ENCODE measurements at regions not wholly inside any gene's neighbourhood (a gene's known extent, or its start where the extent isn't known, plus 50 kb on each side); places are given as distances from the start of the nearest gene placed in this dataset.

DNA sequence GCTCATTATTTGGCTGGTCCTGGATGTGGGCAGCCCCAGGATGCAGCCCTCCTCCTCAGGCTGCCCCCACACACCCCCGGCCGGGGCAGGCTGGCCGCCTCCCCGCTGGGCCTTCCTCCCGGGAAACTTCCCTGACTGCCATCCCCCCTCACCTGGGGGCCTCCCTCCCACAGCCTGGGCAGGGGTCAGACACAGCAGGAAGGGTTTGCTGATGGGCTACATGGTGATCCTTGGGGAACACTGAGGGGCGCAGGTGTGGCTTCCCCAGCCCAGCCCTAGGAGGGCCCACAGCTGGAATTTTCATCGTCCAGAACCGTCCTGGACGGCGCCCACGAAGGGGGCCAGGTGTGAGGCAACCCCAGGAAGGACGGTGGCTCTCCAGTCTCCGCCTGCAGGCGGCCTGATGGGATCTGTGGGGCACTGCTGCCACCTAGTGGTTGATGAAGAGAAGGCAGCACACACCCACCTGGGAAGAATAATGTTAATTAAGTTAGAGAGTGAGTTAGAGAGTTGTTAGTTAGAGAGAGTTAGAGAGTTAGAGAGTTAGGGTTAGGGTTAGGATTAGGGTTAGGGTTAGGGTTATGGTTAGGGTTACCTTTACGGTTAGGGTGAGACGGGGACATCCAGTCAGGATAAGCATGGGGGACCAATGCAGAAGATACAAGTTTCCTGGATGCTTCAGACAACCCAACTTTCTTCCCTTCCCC, 75.9 kb upstream of the PRR5 start:
- TF ChIP-seq, protein P1, sequence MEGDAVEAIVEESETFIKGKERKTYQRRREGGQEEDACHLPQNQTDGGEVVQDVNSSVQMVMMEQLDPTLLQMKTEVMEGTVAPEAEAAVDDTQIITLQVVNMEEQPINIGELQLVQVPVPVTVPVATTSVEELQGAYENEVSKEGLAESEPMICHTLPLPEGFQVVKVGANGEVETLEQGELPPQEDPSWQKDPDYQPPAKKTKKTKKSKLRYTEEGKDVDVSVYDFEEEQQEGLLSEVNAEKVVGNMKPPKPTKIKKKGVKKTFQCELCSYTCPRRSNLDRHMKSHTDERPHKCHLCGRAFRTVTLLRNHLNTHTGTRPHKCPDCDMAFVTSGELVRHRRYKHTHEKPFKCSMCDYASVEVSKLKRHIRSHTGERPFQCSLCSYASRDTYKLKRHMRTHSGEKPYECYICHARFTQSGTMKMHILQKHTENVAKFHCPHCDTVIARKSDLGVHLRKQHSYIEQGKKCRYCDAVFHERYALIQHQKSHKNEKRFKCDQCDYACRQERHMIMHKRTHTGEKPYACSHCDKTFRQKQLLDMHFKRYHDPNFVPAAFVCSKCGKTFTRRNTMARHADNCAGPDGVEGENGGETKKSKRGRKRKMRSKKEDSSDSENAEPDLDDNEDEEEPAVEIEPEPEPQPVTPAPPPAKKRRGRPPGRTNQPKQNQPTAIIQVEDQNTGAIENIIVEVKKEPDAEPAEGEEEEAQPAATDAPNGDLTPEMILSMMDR (IDR thresholded peaks at IDR 0.05), result peak; percentile 99
- TF ChIP-seq EZH2 (IDR thresholded peaks at IDR 0.05), result no peak
- TF ChIP-seq EZH2phosphoT487 (IDR thresholded peaks at IDR 0.05), result no peak
